Fibroblast of lung (primary cell): ENCODE measurements at regions not wholly inside any gene's neighbourhood (a gene's known extent, or its start where the extent isn't known, plus 50 kb on each side); places are given as distances from the start of the nearest gene placed in this dataset.
"Not testable (repeated sequence)": the region's sequence is repeated elsewhere in the genome, so short reads cannot be mapped to it uniquely, and the experiment has no call there.

Source experiments
- CTCF ChIP-seq, 2 donors: IDR thresholded peaks in 1 of 2; conservative IDR thresholded peaks in 1 of 2; 1 replicate in 1 of 2; 2 replicates in 1 of 2; pipeline ENCODE4 v1.5.1; 2011 to 2012; ENCODE audit warnings: low read length in 2 of 2, control low read depth in 1 of 2, inconsistent platforms in 1 of 2, low read depth in 1 of 2, mild to moderate bottlenecking in 1 of 2
- EZH2 ChIP-seq: IDR thresholded peaks from 2 replicates; pipeline ENCODE4 v1.5.1; 2012; ENCODE audit warnings: low read length, control low read depth, mild to moderate bottlenecking; ENCODE audit errors: missing control alignments

- not testable (repeated sequence) for TF ChIP-seq EZH2; CTCF (conservative IDR thresholded peaks at IDR 0.05 in 1 of 2, IDR thresholded peaks at IDR 0.05 in 1 of 2; ENCODE audit: low read depth in 1 of 2, low read length in 2 of 2)
Observed at GRCh38 chr16:29224675-29225074, 181.8 kb downstream of the NPIPB11 start.
